HepG2 (cell line): ENCODE measurements at regions not wholly inside any gene's neighbourhood (a gene's known extent, or its start where the extent isn't known, plus 50 kb on each side); places are given as distances from the start of the nearest gene placed in this dataset.

Experiments used
- ATF3 ChIP-seq: sonication (generic); formaldehyde crosslinking; IDR thresholded peaks from 2 replicates; pipeline ENCODE4 v1.4.0; 2020; ENCODE audit warnings: missing genetic modification reagents
- CEBPB ChIP-seq: IDR thresholded peaks from 2 replicates; pipeline ENCODE4 v1.6.1; 2011; ENCODE audit warnings: low read depth, low read length, improper control_type of control experiment, borderline replicate concordance
- IRX3 ChIP-seq: sonication (generic); formaldehyde crosslinking; IDR thresholded peaks from 2 replicates; pipeline ENCODE4 v1.8.1; 2023; ENCODE audit warnings: mild to moderate bottlenecking, low read depth, missing genetic modification reagents, borderline replicate concordance
- KLF13 ChIP-seq: sonication (generic); formaldehyde crosslinking; IDR thresholded peaks from 2 replicates; pipeline ENCODE4 v1.4.0; 2020; ENCODE audit warnings: mild to moderate bottlenecking, missing genetic modification reagents
- LCORL ChIP-seq, 2 experiments: fragments of 450-650 bp in 1 of 2; sonication (generic) in 1 of 2; formaldehyde crosslinking in 1 of 2; IDR thresholded peaks; 2 replicates each; pipeline versions ENCODE4 v1.5.0 to v1.6.1; 2017 to 2020; ENCODE audit warnings: antibody characterized with exemption in 1 of 2, missing genetic modification reagents in 1 of 2
- NCOA2 ChIP-seq: sonication (generic); formaldehyde crosslinking; IDR thresholded peaks from 2 replicates; pipeline ENCODE4 v1.8.0; 2022; ENCODE audit warnings: inconsistent platforms
- NCOR1 ChIP-seq: fragments of 200-600 bp; sonication (generic); IDR thresholded peaks from 2 replicates; pipeline ENCODE4 v1.7.0; 2017; ENCODE audit warnings: antibody characterized with exemption, low read length, borderline replicate concordance
- NR2F1 ChIP-seq, 2 experiments: fragments of 450-650 bp in 1 of 2; formaldehyde crosslinking in 1 of 2; IDR thresholded peaks; 2 replicates each; pipeline versions ENCODE4 v1.5.0 to v1.6.1; 2016 to 2020; ENCODE audit warnings: mild to moderate bottlenecking in 1 of 2, missing compliant biosample characterization in 1 of 2, missing genetic modification reagents in 1 of 2, moderate library complexity in 1 of 2
- SMAD1 ChIP-seq: sonication (generic); formaldehyde crosslinking; IDR thresholded peaks from 2 replicates; pipeline ENCODE4 v1.4.0; 2020; ENCODE audit warnings: missing genetic modification reagents, low read depth, mild to moderate bottlenecking, borderline replicate concordance
- SOX5 ChIP-seq: IDR thresholded peaks from 2 replicates; pipeline ENCODE4 v1.6.1; 2016; ENCODE audit warnings: borderline replicate concordance
- SP2 ChIP-seq: sonication (generic); formaldehyde crosslinking; IDR thresholded peaks from 2 replicates; pipeline ENCODE4 v1.5.1; 2020; ENCODE audit warnings: mild to moderate bottlenecking, missing genetic modification reagents
- SRF ChIP-seq: IDR thresholded peaks from 2 replicates; pipeline ENCODE4 v1.6.1; 2011; ENCODE audit warnings: mild to moderate bottlenecking, low read depth, low read length, moderate library complexity
- TBX2 ChIP-seq: sonication (generic); formaldehyde crosslinking; IDR thresholded peaks from 2 replicates; pipeline ENCODE4 v1.5.0; 2020; ENCODE audit warnings: missing genetic modification reagents, mild to moderate bottlenecking, borderline replicate concordance
- ZNF563 ChIP-seq: sonication (generic); formaldehyde crosslinking; IDR thresholded peaks from 2 replicates; pipeline ENCODE4 v1.8.0; 2022; ENCODE audit warnings: mild to moderate bottlenecking, moderate library complexity, missing genetic modification reagents
- ZNF672 ChIP-seq: sonication (generic); formaldehyde crosslinking; IDR thresholded peaks from 2 replicates; pipeline ENCODE4 v1.8.1; 2022; ENCODE audit warnings: missing genetic modification reagents
- ZNF878 ChIP-seq: sonication (generic); formaldehyde crosslinking; IDR thresholded peaks from 2 replicates; pipeline ENCODE4 v1.8.1; 2023; ENCODE audit warnings: mild to moderate bottlenecking, missing genetic modification reagents, moderate library complexity
- TF ChIP-seq, protein P1 (sequence below): sonication (generic); formaldehyde crosslinking; IDR thresholded peaks from one replicate; pipeline ENCODE4 v1.5.1; 2020; ENCODE audit warnings: mild to moderate bottlenecking, missing genetic modification reagents; ENCODE audit errors: not compliant biosample characterization
- TF ChIP-seq, protein P2 (sequence below): sonication (generic); formaldehyde crosslinking; IDR thresholded peaks from 2 replicates; pipeline ENCODE4 v1.8.1; 2023; ENCODE audit warnings: mild to moderate bottlenecking, missing genetic modification reagents
- TF ChIP-seq, protein P3 (sequence below): sonication (generic); formaldehyde crosslinking; IDR thresholded peaks from 2 replicates; pipeline ENCODE4 v1.4.0; 2020; ENCODE audit warnings: low read depth, mild to moderate bottlenecking, missing genetic modification reagents

DNA sequence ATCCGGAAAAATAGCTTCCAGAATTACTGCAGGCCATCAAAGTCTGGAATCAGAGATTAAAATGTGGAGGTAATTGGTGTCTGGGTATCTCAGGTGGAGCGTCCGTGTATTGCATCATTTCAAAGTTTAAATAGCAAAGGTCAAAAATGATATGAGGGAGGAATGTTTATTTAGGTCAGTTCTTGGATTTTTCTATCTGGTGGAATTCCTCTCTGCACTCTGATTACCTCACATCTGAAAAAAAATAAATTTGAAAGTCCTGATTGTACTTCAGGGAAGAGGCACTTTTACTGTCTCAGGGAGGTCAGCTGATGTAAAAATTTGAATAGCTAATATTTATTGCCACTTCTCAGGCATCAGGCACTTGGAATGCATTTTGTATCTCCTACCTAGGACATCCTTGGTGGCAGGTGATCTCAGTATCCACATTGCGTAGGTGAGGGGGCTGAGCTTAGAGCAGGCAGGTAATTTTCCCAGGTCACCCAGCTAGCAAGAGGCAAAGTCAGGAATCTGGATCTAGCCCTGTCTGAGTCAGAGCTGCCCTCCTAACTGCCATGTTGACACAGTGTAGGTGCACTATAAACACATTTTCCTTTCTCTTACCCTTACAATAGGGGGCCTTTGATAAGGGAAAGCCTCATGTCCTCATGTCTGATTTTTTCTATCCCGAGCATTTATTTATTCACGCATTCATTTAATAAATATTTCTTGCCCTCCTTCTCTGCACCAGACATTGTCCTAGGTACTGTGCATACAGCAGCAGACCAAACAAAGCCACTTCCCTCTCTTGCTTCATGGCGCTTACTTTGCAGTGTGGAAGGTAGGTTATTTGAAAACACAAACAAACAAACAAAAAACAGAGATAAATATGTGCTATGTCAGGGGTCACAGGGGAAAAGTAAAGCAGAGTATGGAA, 454.3 kb downstream of the HAPSTR1 start (continued):
- TF ChIP-seq, protein P1, sequence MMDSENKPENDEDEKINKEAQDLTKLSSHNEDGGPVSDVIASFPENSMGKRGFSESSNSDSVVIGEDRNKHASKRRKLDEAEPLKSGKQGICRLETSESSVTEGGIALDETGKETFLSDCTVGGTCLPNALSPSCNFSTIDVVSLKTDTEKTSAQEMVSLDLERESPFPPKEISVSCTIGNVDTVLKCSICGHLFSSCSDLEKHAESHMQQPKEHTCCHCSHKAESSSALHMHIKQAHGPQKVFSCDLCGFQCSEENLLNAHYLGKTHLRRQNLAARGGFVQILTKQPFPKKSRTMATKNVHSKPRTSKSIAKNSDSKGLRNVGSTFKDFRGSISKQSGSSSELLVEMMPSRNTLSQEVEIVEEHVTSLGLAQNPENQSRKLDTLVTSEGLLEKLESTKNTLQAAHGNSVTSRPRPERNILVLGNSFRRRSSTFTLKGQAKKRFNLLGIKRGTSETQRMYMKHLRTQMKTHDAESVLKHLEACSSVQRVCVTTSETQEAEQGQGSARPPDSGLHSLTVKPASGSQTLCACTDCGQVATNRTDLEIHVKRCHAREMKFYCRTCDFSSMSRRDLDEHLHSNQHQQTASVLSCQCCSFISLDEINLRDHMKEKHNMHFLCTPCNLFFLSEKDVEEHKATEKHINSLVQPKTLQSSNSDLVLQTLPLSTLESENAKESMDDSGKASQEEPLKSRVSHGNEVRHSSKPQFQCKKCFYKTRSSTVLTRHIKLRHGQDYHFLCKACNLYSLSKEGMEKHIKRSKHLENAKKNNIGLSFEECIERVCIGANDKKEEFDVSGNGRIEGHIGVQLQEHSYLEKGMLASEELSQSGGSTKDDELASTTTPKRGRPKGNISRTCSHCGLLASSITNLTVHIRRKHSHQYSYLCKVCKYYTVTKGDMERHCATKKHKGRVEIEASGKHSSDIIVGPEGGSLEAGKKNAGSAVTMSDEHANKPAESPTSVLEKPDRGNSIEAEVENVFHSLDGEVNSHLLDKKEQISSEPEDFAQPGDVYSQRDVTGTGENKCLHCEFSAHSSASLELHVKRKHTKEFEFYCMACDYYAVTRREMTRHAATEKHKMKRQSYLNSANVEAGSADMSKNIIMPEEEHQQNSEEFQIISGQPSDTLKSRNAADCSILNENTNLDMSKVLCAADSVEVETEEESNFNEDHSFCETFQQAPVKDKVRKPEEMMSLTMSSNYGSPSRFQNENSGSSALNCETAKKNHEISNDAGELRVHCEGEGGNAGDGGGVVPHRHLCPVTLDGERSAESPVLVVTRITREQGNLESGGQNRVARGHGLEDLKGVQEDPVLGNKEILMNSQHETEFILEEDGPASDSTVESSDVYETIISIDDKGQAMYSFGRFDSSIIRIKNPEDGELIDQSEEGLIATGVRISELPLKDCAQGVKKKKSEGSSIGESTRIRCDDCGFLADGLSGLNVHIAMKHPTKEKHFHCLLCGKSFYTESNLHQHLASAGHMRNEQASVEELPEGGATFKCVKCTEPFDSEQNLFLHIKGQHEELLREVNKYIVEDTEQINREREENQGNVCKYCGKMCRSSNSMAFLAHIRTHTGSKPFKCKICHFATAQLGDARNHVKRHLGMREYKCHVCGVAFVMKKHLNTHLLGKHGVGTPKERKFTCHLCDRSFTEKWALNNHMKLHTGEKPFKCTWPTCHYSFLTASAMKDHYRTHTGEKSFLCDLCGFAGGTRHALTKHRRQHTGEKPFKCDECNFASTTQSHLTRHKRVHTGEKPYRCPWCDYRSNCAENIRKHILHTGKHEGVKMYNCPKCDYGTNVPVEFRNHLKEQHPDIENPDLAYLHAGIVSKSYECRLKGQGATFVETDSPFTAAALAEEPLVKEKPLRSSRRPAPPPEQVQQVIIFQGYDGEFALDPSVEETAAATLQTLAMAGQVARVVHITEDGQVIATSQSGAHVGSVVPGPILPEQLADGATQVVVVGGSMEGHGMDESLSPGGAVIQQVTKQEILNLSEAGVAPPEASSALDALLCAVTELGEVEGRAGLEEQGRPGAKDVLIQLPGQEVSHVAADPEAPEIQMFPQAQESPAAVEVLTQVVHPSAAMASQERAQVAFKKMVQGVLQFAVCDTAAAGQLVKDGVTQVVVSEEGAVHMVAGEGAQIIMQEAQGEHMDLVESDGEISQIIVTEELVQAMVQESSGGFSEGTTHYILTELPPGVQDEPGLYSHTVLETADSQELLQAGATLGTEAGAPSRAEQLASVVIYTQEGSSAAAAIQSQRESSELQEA, result no peak
- no peak for TF ChIP-seq IRX3 (CRISPR knock-in tag)
- peak; percentile 75 for TF ChIP-seq NCOR1
- peak; percentile 91 for TF ChIP-seq CEBPB
- TF ChIP-seq SMAD1 (CRISPR knock-in tag), result no peak
- TF ChIP-seq NR2F1 (CRISPR knock-in tag; IDR thresholded peaks at IDR 0.05), result peak in 1 of 2 experiments; percentile 77; a peak in 2 of 4 replicates
- no peak for TF ChIP-seq LCORL (IDR thresholded peaks at IDR 0.05)
- TF ChIP-seq LCORL (CRISPR knock-in tag; IDR thresholded peaks at IDR 0.05), result peak; percentile 45; the same call in 1 of the 2 replicates
- TF ChIP-seq ATF3, result peak; percentile 60; the same call in 1 of the 2 replicates
- TF ChIP-seq, protein P2, sequence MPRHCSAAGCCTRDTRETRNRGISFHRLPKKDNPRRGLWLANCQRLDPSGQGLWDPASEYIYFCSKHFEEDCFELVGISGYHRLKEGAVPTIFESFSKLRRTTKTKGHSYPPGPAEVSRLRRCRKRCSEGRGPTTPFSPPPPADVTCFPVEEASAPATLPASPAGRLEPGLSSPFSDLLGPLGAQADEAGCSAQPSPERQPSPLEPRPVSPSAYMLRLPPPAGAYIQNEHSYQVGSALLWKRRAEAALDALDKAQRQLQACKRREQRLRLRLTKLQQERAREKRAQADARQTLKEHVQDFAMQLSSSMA (CRISPR knock-in tag), result no peak
- TF ChIP-seq SRF, result no peak
- TF ChIP-seq SOX5 (CRISPR knock-in tag), result peak; percentile 12; the same call in 1 of the 2 replicates
- 0 out of 2 replicates have a peak, but pooled peaks have one; percentile 17 for TF ChIP-seq TBX2 (CRISPR knock-in tag)
- TF ChIP-seq NCOA2 (CRISPR knock-in tag), result peak; percentile 48; the same call in 1 of the 2 replicates
- TF ChIP-seq ZNF672, result no peak
- TF ChIP-seq SP2, result no peak
- no peak for TF ChIP-seq KLF13 (CRISPR knock-in tag)
- TF ChIP-seq, protein P3, sequence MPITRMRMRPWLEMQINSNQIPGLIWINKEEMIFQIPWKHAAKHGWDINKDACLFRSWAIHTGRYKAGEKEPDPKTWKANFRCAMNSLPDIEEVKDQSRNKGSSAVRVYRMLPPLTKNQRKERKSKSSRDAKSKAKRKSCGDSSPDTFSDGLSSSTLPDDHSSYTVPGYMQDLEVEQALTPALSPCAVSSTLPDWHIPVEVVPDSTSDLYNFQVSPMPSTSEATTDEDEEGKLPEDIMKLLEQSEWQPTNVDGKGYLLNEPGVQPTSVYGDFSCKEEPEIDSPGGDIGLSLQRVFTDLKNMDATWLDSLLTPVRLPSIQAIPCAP (CRISPR knock-in tag), result no peak
- no peak for TF ChIP-seq ZNF878 (CRISPR knock-in tag)
- TF ChIP-seq ZNF563 (CRISPR knock-in tag), result no peak
